ENCODE measurements at regions not wholly inside any gene's neighbourhood (a gene's known extent, or its start where the extent isn't known, plus 50 kb on each side); places are given as distances from the start of the nearest gene placed in this dataset.
A peak's percentile ranks its signal among the peaks of the same experiment; 100 is the strongest.
"Not testable (repeated sequence)": the region's sequence is repeated elsewhere in the genome, so short reads cannot be mapped to it uniquely, and the experiment has no call there.

DNA sequence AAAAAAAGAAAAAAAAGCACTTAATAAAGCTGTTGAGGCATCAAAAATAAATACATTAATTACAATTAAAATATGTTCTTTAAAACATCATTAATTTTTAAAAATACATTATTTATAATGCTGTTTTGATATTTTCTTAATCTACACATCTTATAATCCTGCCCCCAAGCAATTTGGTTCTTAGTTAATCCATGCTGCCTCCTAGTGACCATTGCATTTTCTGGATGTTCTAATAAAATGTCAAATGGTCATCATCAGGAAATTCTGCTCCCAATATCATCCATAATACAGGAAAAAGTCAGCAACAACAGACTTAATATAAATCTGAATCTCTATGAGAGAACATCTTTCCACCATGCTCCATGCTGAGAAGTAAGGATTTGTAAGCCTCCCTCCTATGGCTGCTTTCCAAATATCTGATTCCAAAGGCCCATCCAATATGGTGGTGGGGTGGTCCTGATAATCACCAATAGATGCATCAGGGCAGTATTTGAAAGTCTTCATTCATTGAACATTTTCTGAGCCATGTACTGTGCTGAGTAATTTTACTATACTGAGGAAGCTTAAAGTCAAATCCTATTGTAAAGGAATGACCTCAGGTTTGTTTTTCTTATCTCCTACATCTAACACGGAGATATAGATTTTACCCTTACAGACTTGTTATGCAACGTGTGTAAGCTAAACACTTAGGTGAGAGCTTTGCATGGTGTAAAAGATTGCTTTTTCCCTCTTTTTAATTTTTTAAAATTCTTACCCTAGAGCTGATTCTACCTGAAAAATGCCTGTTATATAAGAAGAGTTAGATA, 124.7 kb upstream of the BMAL1 start:
- TF ChIP-seq EZH2 (IDR thresholded peaks at IDR 0.05): no peak
- TF ChIP-seq, protein P1, sequence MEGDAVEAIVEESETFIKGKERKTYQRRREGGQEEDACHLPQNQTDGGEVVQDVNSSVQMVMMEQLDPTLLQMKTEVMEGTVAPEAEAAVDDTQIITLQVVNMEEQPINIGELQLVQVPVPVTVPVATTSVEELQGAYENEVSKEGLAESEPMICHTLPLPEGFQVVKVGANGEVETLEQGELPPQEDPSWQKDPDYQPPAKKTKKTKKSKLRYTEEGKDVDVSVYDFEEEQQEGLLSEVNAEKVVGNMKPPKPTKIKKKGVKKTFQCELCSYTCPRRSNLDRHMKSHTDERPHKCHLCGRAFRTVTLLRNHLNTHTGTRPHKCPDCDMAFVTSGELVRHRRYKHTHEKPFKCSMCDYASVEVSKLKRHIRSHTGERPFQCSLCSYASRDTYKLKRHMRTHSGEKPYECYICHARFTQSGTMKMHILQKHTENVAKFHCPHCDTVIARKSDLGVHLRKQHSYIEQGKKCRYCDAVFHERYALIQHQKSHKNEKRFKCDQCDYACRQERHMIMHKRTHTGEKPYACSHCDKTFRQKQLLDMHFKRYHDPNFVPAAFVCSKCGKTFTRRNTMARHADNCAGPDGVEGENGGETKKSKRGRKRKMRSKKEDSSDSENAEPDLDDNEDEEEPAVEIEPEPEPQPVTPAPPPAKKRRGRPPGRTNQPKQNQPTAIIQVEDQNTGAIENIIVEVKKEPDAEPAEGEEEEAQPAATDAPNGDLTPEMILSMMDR (IDR thresholded peaks at IDR 0.05): peak; percentile 70
- no peaks in the 10 kb centered on the region for H3K36me3 ChIP-seq
- no peak overlapping the region for H3K27ac ChIP-seq
- peaks cover 4% of the 10 kb centered on the region for H3K27me3 Mint-ChIP-seq (ENCODE audit: insufficient read depth, low read depth)
- H3K79me2 ChIP-seq (ENCODE audit: low read depth): no peaks in the 10 kb centered on the region
- no peaks in the 10 kb centered on the region for H4K20me1 ChIP-seq (ENCODE audit: low read depth)
- no peak overlapping the region for H3K9ac ChIP-seq
- no peaks in the 10 kb centered on the region for H3K9me3 ChIP-seq (ENCODE audit: low read depth)
- no peaks in the 10 kb centered on the region for H3K4me1 Mint-ChIP-seq
- no peak overlapping the region for H3K4me3 ChIP-seq
- no peaks in the 10 kb centered on the region for H3K4me1 ChIP-seq
- no peaks in the 10 kb centered on the region for H3K36me3 Mint-ChIP-seq
- no peak overlapping the region for H3K4me2 ChIP-seq
- H3K9me3 Mint-ChIP-seq: peaks cover 14% of the 10 kb centered on the region
- peak; percentile 33 for DNase-seq (ENCODE audit: low spot score)
- no peak overlapping the region for H3K27ac Mint-ChIP-seq
- no peaks in the 10 kb centered on the region for H3F3A ChIP-seq (ENCODE audit: low read depth)
- H3K4me3 Mint-ChIP-seq: no peak overlapping the region
- H2AFZ ChIP-seq (replicated peaks): no peak overlapping the region
- H3K27me3 ChIP-seq: no peaks in the 10 kb centered on the region

DNA sequence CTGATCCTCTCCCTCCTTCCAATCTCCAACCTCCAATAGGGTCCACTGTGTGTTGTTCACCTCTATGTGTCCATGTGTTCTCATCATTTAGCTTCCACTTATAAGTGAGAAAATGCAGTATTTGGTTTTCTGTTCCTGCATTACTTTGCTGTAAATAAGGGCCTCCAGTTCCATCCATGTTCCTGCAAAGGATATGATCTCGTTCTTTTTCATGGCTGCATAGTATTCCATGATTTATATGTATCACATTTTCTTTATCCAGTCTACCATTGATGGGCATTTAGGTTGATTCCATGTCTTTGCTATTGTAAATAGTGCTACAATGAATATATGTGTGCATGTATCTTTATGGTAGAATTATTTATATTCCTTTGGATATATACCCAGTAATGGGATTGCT, 123.2 kb upstream of the BMAL1 start:
- not testable (repeated sequence) for H3K27ac Mint-ChIP-seq; H3K9me3 ChIP-seq (ENCODE audit: low read depth); H3K4me1 ChIP-seq; H3K27me3 ChIP-seq; H3K9ac ChIP-seq; H4K20me1 ChIP-seq (ENCODE audit: low read depth); H3K4me2 ChIP-seq; H3K79me2 ChIP-seq (ENCODE audit: low read depth); H3K4me3 ChIP-seq; H3K27ac ChIP-seq; H3K36me3 ChIP-seq; H2AFZ ChIP-seq (replicated peaks); H3K4me1 Mint-ChIP-seq; H3F3A ChIP-seq (ENCODE audit: low read depth); H3K4me3 Mint-ChIP-seq; H3K27me3 Mint-ChIP-seq (ENCODE audit: insufficient read depth, low read depth); H3K36me3 Mint-ChIP-seq; DNase-seq (ENCODE audit: low spot score)
- H3K9me3 Mint-ChIP-seq: peaks cover 20% of the 10 kb centered on the region

DNA sequence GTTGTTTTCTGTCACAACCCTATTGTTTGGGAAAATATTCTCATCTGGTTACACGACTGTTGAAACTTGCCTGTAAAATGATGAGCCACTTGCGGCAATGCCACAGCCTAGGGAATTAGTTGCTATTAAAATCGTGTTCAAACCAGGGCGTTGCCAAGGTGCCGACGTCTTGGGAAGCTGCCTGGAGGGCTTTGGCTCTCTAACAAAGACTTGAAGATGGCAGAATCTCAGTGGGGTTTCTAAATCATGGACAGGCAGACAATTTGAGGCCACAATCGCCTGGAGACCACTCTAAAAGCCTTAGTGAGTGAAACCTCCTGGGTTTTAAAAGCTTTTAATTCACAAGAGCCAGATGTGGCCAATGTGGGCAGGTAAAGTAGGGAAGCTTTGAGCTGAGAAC, 117.2 kb upstream of the BMAL1 start:
- Mint-ChIP-seq H3K36me3 (no peaks in the 10 kb centered on the region), H3K27ac (peak overlapping the region; percentile 70), H3K4me3 (no peak overlapping the region), H3K27me3 (ENCODE audit: insufficient read depth, low read depth) (peaks cover 10% of the 10 kb centered on the region), H3K4me1 (peaks cover 30% of the 10 kb centered on the region), H3K9me3 (peaks cover 17% of the 10 kb centered on the region)
- Histone ChIP-seq H3K27me3 (no peaks in the 10 kb centered on the region), H3K4me2 (peak overlapping the region; percentile 51), H3F3A (ENCODE audit: low read depth) (peaks cover 5% of the 10 kb centered on the region), H3K9ac (no peak overlapping the region), H3K36me3 (no peaks in the 10 kb centered on the region), H3K4me3 (no peak overlapping the region), H3K4me1 (peaks cover 15% of the 10 kb centered on the region), H2AFZ (replicated peaks) (no peak overlapping the region), H3K9me3 (ENCODE audit: low read depth) (no peaks in the 10 kb centered on the region), H3K27ac (no peak overlapping the region), H3K79me2 (ENCODE audit: low read depth) (no peaks in the 10 kb centered on the region), H4K20me1 (ENCODE audit: low read depth) (no peaks in the 10 kb centered on the region)
- TF ChIP-seq EZH2phosphoT487 (IDR thresholded peaks at IDR 0.05) (no peak), EZH2 (IDR thresholded peaks at IDR 0.05) (no peak)
- TF ChIP-seq, protein P1 (IDR thresholded peaks at IDR 0.05): no peak
- no peak for DNase-seq (ENCODE audit: low spot score)

DNA sequence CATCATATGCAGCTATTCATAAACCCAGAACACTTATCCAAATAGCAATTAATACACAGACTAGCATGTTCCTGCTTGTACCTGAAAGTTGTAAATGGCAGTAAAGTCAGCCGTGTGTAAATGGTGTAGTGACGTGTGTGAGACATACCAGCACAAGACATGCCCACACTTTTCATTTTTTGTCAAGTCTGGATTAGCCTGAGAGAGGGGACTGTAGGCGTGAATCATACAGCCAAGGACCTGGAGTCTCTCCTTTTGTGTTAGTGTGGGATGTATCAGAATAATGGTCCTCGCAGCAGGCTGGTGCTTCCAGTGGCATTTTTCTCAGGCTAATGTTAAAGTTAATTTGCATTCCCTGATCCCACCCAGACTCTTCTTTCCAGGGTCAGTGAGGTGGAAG, 116.8 kb upstream of the BMAL1 start:
- no peaks in the 10 kb centered on the region for H3K36me3 Mint-ChIP-seq
- H3F3A ChIP-seq (ENCODE audit: low read depth): peaks cover 5% of the 10 kb centered on the region
- no peak for TF ChIP-seq EZH2 (IDR thresholded peaks at IDR 0.05)
- TF ChIP-seq, protein P1 (IDR thresholded peaks at IDR 0.05): no peak
- no peak for TF ChIP-seq EZH2phosphoT487 (IDR thresholded peaks at IDR 0.05)
- no peak overlapping the region for H2AFZ ChIP-seq (replicated peaks)
- H3K4me1 ChIP-seq: peaks cover 15% of the 10 kb centered on the region
- peaks cover 30% of the 10 kb centered on the region for H3K4me1 Mint-ChIP-seq
- no peak overlapping the region for H3K27ac ChIP-seq
- no peak overlapping the region for H3K4me3 ChIP-seq
- H3K27me3 ChIP-seq: no peaks in the 10 kb centered on the region
- peak; percentile 41 for DNase-seq (ENCODE audit: low spot score)
- H3K79me2 ChIP-seq (ENCODE audit: low read depth): no peaks in the 10 kb centered on the region
- H3K9me3 ChIP-seq (ENCODE audit: low read depth): no peaks in the 10 kb centered on the region
- H3K36me3 ChIP-seq: no peaks in the 10 kb centered on the region
- peak overlapping the region; percentile 70 for H3K27ac Mint-ChIP-seq
- H3K9ac ChIP-seq: no peak overlapping the region
- no peaks in the 10 kb centered on the region for H4K20me1 ChIP-seq (ENCODE audit: low read depth)
- H3K27me3 Mint-ChIP-seq (ENCODE audit: insufficient read depth, low read depth): peaks cover 10% of the 10 kb centered on the region
- no peak overlapping the region for H3K4me3 Mint-ChIP-seq
- peak overlapping the region; percentile 51 for H3K4me2 ChIP-seq
- peaks cover 12% of the 10 kb centered on the region for H3K9me3 Mint-ChIP-seq
